HepG2 (cell line): ENCODE measurements at regions not wholly inside any gene's neighbourhood (a gene's known extent, or its start where the extent isn't known, plus 50 kb on each side); places are given as distances from the start of the nearest gene placed in this dataset.

Source experiments
- AGO1 ChIP-seq: fragments of 200-400 bp; formaldehyde crosslinking; IDR thresholded peaks from 2 replicates; pipeline ENCODE4 v1.6.1; 2017; ENCODE audit warnings: mild to moderate bottlenecking, low read depth, low read length, moderate library complexity; ENCODE audit not compliant: poor library complexity, severe bottlenecking
- E2F2 ChIP-seq: sonication (generic); formaldehyde crosslinking; IDR thresholded peaks from 2 replicates; pipeline ENCODE4 v1.4.0; 2020; ENCODE audit warnings: missing genetic modification reagents, borderline replicate concordance
- EP300 ChIP-seq, 3 experiments: sonication (generic) in 1 of 3; formaldehyde crosslinking in 1 of 3; IDR thresholded peaks; 2 replicates each; pipeline versions ENCODE4 v1.5.1 to v1.6.1; 2011 to 2020; ENCODE audit warnings: low read depth in 2 of 3, low read length in 2 of 3, borderline replicate concordance in 1 of 3, improper control_type of control experiment in 1 of 3, mild to moderate bottlenecking in 1 of 3, missing genetic modification reagents in 1 of 3, moderate library complexity in 1 of 3
- ESRRA ChIP-seq: sonication (generic); formaldehyde crosslinking; IDR thresholded peaks from 2 replicates; pipeline ENCODE4 v1.5.1; 2020; ENCODE audit warnings: mild to moderate bottlenecking, low read depth, missing genetic modification reagents
- FOXP1 ChIP-seq, 2 experiments: fragments of 450-650 bp in 1 of 2; IDR thresholded peaks; 2 replicates each; pipeline ENCODE4 v1.6.1; 2017 to 2018; ENCODE audit warnings: antibody characterized with exemption in 1 of 2
- GPN1 ChIP-seq: sonication (generic); formaldehyde crosslinking; IDR thresholded peaks from 2 replicates; pipeline ENCODE4 v1.5.1; 2020; ENCODE audit warnings: missing genetic modification reagents, borderline replicate concordance
- POGZ ChIP-seq: sonication (generic); formaldehyde crosslinking; IDR thresholded peaks from 2 replicates; pipeline ENCODE4 v1.4.0; 2020; ENCODE audit warnings: mild to moderate bottlenecking, missing genetic modification reagents
- SMYD3 ChIP-seq: sonication (generic); formaldehyde crosslinking; IDR thresholded peaks from 2 replicates; pipeline ENCODE4 v1.8.1; 2023; ENCODE audit warnings: mild to moderate bottlenecking, missing genetic modification reagents
- SNAPC4 ChIP-seq: sonication (generic); formaldehyde crosslinking; IDR thresholded peaks from 2 replicates; pipeline ENCODE4 v1.4.0; 2020; ENCODE audit warnings: mild to moderate bottlenecking, missing genetic modification reagents
- SOX5 ChIP-seq: IDR thresholded peaks from 2 replicates; pipeline ENCODE4 v1.6.1; 2016; ENCODE audit warnings: borderline replicate concordance
- TAF1 ChIP-seq: sonication (generic); formaldehyde crosslinking; IDR thresholded peaks from 2 replicates; pipeline ENCODE4 v1.4.0; 2020; ENCODE audit warnings: missing genetic modification reagents
- TMF1 ChIP-seq: sonication (generic); formaldehyde crosslinking; IDR thresholded peaks from 2 replicates; pipeline ENCODE4 v1.8.1; 2022; ENCODE audit warnings: low read depth, missing genetic modification reagents
- TRAFD1 ChIP-seq: sonication (generic); formaldehyde crosslinking; IDR thresholded peaks from 2 replicates; pipeline ENCODE4 v1.5.1; 2020; ENCODE audit warnings: missing genetic modification reagents, mild to moderate bottlenecking, borderline replicate concordance
- ZBTB26 ChIP-seq: IDR thresholded peaks from 2 replicates; pipeline ENCODE4 v1.6.1; 2016; ENCODE audit warnings: missing compliant biosample characterization, missing genetic modification reagents, borderline replicate concordance
- ZEB1 ChIP-seq: IDR thresholded peaks from 2 replicates; pipeline ENCODE4 v1.6.1; 2012; ENCODE audit warnings: mild to moderate bottlenecking, low read depth, inconsistent platforms; ENCODE audit not compliant: insufficient replicate concordance
- ZNF264 ChIP-seq: sonication (generic); formaldehyde crosslinking; IDR thresholded peaks from 2 replicates; pipeline ENCODE4 v1.4.0; 2020; ENCODE audit warnings: missing genetic modification reagents
- ZNF292 ChIP-seq: sonication (generic); formaldehyde crosslinking; IDR thresholded peaks from 2 replicates; pipeline ENCODE4 v1.8.1; 2022; ENCODE audit warnings: mild to moderate bottlenecking, low read depth, missing genetic modification reagents, borderline replicate concordance

- TF ChIP-seq SNAPC4 (CRISPR knock-in tag) (no peak; the same call in 1 of the 2 replicates), ZNF264 (no peak), E2F2 (no peak), FOXP1 (IDR thresholded peaks at IDR 0.05) (no peak), FOXP1 (CRISPR knock-in tag; IDR thresholded peaks at IDR 0.05) (no peak), ESRRA (CRISPR knock-in tag) (peak; percentile 66), EP300 (IDR thresholded peaks at IDR 0.05; ENCODE audit: low read depth in 2 of 2, low read length in 2 of 2) (peak; percentile 37 to 85; a peak in 3 of 4 replicates), EP300 (CRISPR knock-in tag; IDR thresholded peaks at IDR 0.05; ENCODE audit: borderline replicate concordance) (peak; percentile 73; the same call in 1 of the 2 replicates), TRAFD1 (CRISPR knock-in tag) (no peak), POGZ (CRISPR knock-in tag) (peak; percentile 82), AGO1 (no peak), SMYD3 (CRISPR knock-in tag) (0 out of 2 replicates have a peak, but pooled peaks have one; percentile 58), SOX5 (CRISPR knock-in tag) (peak; percentile 56; the same call in 1 of the 2 replicates), TAF1 (peak; percentile 61; the same call in 1 of the 2 replicates), ZBTB26 (CRISPR knock-in tag) (peak; percentile 4; the same call in 1 of the 2 replicates), ZNF292 (CRISPR knock-in tag) (peak; percentile 27; the same call in 1 of the 2 replicates), GPN1 (CRISPR knock-in tag) (no peak), ZEB1 (peak; percentile 95), TMF1 (0 out of 2 replicates have a peak, but pooled peaks have one; percentile 25)
These were observed 79.6 kb upstream of the BTN3A2 start (continued) for GRCh38 chr6:26285143-26286134.
